ENCODE measurements at regions not wholly inside any gene's neighbourhood (a gene's known extent, or its start where the extent isn't known, plus 50 kb on each side); places are given as distances from the start of the nearest gene placed in this dataset.
"Not testable (repeated sequence)": the region's sequence is repeated elsewhere in the genome, so short reads cannot be mapped to it uniquely, and the experiment has no call there.

- no peak for DNase-seq
These were observed 345.7 kb upstream of the RUNX1 start for GRCh38 chr21:35394634-35395369.

- no peak for DNase-seq
These were observed 344.9 kb upstream of the RUNX1 start for GRCh38 chr21:35394049-35394448.

DNA sequence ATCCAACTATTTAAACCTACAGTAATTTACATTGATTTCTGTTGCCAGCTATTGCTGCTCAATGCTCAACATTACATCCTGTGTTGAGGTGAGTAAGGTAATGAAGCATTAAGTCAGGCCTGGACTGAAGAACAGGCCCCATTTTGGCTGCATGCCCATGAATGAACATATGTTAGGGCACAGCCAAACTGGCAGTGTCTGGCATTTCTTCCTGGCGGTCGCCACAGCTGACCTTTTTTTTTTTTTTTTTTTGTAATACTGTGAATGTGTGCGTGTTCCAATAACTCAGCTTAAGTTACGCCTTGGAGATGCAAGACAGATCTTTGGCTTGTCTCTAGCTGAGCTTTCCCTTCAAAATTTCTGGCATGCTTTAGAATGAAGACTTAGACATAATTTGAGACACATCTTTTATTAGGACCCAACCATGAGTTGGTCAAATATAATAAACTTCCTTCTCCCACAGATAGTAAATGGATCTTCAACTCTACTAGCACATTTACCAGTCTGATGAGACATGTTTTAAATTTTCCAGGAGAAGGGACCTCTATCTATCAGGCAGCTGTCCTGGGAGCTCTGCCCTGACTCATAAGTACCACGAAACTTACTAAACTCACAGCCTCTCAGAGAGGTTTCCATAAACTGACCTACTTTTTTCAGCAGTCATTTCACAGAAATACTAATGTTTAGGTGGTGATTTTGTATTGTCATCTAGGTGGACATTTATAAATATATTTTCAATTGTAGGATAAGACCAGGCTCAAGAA is 341.1 kb upstream of the RUNX1 start:
- no peak for DNase-seq

DNA sequence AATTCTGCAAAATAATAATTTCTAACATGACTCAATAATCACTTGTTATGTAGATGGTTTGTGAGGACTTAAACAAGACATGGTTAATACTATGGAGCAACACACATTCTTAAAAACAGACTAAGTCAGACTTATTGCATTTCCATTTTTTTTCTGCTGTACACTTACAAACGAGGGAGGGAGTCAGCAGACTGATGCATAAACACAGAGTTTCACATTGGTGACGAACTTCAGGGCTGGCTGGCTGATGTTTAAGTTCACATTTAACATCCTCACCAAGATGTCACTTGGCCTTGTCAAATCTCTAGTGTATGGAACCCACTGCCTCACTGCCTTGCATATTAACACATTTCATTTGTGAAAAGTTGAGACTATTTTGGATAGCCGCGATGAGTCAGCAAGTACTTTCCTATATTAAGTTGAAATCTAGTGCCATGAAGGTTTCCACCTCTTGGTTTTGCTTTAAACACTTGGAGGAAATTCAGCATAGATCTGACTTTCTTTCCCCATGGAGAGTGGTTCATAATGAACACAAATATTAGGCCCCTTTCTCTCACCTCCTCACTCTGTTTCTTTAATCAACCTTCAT is 337.5 kb upstream of the RUNX1 start:
- no peak for DNase-seq

DNA sequence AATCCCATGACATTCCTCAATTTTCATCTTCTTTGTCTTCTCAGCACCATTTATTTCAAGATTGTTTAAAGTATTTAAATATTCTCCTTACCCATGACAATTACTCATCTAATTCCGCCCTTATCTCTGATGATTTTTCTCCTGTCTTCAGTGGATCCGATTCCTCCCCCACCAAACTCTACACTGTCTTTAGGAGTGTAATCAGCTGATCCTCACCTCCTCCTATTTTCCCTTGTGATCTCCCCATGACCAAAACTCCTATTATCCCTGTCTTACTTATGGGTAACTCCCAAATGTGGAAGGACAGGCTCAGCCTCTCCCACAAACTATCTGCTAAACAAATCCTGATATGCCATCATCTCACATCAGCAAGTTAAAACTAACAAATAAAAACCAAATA is 335.3 kb upstream of the RUNX1 start:
- no peak for DNase-seq

DNA sequence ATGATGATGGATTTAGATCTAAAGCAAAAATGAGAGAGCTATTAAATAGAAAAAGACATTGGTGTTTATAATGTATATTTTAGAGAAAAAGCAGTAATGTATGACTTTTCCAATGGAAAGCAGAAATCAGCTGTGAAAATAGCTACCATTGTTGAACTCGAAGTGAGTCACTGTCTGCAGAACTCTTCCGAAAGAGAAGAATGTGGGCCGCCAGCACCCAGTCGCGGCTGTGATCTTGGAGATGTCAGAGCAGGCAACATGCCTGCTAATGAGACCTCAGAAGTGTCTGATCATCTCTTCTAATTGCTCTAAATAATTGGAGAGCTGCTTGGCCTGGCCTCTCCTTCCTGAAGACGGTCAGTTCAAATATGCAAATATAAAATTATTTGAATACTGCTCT is 333.6 kb upstream of the RUNX1 start:
- DNase-seq = no peak

DNA sequence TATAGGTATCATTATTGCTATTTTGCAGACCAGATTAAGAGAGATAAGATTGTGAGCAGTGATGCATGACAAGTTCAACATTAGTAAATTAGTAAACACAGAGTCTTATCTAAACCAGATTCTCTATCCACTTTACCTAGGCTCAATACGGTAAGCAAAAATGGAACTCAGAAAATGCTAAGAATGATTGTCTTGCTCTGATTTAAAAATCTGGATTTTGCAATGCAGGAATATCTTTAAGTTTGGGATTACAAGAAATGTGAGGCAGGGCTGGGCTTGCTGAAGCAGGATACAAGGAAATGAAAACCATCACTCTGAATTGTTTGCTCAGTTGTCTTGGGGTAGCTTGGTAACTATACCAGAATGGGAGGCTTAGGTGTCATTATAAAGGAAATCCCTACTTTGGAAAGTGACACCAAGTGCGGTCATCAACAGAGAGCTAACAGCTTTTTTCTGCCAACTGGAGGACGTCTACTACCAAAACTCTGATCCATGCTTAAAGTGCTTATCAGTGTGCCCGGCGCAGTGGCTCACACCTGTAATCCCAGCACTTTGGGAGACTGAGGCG is 332.7 kb upstream of the RUNX1 start:
- no peak for DNase-seq

DNA sequence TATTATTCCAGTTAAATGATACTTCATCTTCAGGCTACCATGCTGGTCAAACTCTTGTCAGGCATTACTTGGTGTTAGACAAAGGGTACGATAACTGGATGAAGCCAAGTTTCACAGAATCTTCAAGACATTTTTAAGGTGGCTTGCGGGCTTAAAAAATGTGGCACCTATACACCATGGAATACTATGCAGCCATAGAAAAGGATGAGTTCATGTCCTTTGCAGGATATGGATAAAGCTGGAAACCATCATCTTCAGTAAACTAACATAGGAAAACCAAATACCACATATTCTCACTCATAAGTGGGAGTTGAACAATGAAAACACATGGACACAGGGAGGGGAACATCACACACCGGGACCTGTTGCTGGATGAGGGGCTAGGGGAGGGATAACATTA is 331.2 kb upstream of the RUNX1 start:
- DNase-seq = not testable (repeated sequence)

DNA sequence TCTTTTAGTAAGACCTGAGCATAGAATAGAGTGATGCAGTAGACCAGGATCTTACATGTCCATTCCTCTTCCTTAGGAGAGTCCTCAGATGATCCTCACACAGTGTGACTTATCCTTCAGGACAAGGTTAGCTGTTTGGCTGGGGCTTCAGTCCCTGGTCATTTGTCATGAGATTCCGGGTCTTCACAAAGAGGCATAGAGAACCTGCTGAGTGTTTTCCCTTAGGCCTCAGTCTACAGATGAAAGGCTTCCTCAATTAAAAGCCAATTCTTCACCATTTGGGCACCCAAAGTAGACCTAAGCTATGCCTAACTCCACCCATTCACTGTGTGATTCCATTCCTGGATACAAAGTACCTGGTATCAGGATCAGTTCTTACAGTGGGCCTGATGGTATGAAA is 329.8 kb upstream of the RUNX1 start:
- DNase-seq = no peak

DNA sequence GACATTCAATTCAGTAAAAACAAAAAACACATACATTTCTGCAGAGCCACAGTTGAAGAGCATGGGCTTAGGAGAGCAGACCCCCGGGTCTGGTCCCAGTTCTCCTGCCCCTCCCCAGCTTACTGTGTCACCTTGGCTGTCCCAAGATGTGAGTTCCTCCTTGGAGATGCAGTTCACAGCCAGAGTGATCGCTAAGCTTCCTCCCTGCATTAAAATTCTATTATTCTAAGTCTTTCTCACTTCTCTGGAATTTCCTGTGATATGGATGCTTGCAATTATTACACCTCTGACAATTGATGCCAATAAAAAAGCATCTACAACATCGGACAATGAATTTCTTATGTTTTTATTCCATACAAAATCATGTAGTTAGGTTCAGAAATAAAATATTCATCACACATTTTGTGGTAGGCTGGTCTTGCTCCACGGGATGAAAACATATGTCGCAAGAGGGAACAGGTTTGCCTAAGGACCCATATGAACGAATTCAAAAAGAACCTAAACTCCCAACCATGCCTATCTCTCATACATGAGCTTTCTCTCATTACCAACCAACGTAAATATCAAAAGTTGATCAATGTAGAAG is 328.5 kb upstream of the RUNX1 start:
- no peak for DNase-seq

DNA sequence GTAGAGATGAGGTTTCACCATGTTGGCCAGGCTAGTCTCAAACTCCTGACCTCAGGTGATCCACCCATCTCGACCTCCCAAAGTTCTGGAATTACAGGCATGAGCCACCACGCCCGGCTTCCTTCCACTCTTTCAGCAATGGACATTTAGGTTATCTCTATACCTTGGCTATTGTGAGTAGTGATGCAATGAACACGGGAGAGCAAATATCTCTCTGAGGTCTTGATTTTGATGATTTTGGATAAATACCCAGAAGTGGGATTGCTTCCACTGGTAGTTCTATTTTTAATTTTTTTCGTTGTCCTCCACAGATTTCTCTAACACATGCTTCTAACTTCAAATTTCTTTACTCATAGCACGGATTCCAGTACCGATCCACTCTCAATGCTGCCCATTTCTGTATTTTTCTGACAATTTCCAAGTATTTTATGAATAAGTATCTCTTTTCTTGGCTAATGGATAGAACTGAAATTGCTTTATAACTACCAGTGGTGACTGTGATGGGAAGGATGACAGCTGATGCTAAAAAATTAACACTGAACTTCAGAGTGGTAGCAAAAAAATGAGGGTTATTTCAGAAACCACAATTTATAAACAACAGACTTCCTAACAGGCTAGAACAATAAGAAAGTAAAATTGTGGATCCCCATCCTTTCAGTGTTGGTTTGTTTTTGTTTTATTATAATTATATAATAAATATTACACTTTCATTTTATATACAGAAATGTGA is 327.5 kb upstream of the RUNX1 start:
- DNase-seq = no peak

DNA sequence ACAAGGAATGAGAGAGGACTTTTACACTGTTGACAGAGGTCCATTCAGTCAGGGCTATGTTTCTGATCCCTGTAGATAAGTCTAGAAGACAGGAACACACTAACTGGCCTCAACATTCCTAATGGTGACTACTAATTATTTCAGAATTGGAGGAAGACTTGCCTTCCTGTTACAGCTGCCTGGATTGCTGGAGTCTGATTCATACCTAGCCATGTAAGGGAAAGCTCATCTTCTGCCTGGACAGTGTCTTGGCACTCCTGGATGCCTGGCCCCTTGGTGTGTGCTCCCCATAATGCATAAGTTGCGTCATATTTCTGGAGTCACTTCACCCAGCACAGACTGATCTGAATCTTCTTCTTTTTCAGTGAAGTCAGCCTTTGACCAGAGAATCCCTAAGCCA is 326.0 kb upstream of the RUNX1 start:
- DNase-seq = no peak

DNA sequence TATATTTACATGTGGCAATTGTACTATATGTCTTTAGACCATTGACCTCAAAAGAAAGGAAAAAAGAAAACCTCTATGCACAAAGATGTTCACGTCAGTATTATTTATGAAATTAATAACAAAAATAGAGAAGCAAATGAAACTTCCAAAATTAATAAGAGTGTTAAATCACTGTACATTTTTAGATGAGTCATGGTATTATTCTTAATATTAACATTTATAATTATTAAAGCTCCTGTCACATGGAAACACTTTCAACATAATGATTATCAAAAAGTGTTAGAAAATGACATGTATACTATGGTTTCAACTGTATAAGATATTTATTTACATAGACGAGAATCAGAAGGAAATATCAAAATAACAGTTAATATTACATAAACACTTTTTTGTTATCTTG is 324.9 kb upstream of the RUNX1 start:
- no peak for DNase-seq

DNA sequence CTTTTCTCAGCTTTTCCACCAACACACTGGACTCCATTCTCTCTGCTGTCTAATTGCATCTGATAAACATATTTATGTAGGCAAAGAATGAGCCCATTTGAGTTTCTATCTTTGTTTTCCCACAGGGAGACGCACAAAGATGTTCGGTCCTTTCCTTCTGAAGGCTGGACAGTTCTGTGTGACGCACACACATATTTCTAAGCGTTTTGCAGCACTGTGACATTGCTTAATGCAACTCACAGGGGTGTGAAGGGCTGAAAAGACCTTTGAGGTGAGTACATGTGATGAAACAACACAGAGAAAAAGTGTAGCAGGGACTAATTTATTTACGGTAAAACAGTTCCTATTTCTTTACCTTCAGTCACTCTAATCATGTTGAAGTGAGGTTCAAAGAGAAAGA is 323.1 kb upstream of the RUNX1 start:
- no peak for DNase-seq

GRCh38 chr21:35370671-35371070 is 321.6 kb upstream of the RUNX1 start:
- no peak for DNase-seq

DNA sequence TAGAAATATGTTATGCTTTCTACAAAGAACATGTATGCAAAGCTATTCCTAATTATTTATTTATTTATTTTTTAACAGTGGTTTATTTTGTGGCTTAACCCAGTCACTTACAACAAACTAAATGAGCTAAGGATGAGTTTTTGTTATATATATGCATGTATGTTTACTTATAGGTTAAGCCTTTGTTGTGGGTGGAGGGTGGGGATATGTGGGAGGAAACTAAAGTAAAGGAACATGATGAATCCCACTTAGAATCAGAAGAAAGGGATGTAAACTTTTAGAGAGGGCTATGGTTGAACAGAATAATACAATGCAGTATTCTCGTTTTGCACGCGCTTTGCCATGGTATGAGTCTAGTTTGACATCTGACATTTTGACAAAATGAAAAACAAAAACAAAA is 321.0 kb upstream of the RUNX1 start:
- DNase-seq = no peak

GRCh38 chr21:35368326-35368725 is 319.2 kb upstream of the RUNX1 start:
- no peak for DNase-seq

DNA sequence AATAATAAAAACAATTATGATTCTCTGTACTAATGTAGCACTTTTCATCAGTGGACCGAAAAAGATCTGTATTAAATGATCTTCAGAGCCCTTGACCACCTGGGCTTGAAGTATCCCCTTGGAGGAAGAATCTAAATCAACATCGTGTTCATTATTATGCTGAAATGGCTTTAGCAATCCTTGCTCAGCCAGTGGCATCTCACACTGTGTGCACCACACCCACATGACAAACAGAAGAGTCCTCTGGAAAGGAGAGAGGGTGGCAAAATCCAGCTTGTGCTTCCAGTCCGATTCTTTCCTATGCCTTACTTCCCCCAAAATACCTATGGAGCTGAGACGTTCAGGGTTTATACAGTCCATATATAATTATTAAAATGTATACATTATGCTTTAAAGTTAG is 318.5 kb upstream of the RUNX1 start:
- DNase-seq = no peak

DNA sequence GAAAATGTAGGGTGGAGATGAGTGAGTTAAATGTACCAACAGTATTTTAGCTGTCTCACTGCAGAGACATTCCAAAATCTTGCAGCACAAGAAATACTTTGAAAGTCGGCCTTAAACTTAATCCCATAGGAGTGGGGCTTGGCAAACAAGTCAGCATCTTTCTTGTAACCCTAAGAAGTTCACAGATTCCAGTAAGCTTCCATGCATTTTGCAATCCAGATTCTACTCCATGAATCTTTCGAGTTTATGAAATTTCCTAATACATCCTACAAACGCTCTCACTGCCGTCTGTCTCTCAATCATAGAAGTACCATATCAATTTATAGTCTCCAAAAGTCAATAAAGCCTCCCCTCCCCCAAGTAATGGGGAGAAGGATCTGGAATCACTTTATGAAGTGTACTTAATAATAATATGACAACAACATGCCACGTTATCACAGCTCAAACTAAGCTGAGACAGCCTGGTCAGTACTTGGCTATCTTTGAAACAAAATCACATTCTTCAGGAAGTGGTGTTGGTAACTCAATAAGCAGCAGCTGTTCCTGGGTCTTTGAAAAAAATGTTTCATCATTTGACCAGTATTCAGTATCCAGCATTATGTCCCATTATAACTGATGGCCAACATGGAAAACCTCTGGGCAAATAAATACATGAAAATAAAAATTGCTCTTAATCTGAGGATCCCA is 317.4 kb upstream of the RUNX1 start:
- no peak for DNase-seq

GRCh38 chr21:35363458-35363857 is 314.4 kb upstream of the RUNX1 start:
- DNase-seq = no peak

- DNase-seq = no peak
These were observed 312.9 kb upstream of the RUNX1 start for GRCh38 chr21:35361988-35362387.
